CD4-positive, alpha-beta T cell treated with Interleukin-12 subunit alpha and Interleukin-12 subunit beta, for 1 hour (primary cell): ENCODE measurements at regions not wholly inside any gene's neighbourhood (a gene's known extent, or its start where the extent isn't known, plus 50 kb on each side); places are given as distances from the start of the nearest gene placed in this dataset.

Experiments
- DNase-seq: peaks from one replicate; pipeline ENCODE4 v3.0.0-alpha.2; 2020

DNA sequence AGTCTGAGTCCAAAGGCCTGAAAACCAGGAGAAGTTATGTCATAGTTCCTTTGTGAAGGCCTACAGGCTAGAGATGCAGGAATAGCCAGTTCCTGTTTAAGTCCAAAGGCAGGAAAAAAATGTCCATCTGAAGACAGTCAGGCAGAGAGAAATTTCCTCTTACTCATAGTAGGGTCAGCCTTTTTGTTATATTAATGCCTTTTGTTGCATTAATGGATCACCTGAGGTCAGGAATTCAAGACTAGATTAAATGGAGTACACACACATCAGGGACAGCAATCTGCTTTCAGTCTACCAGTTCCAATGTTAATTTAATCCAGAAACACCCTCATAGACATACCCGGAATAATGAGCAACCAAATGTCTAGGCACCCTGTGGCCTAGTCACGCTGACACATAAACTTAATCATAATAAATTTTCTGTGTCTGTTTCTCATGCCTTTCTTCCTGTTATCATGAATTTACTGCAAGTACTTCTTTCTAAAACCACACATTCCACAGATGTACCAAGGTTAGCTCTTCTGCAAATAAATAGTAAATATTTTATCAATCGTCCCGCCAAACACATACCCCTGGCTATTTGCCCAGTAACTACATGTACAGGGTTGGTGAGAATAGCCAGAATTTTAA, 703.9 kb downstream of the EFNA5 start:
- no peak for DNase-seq

DNA sequence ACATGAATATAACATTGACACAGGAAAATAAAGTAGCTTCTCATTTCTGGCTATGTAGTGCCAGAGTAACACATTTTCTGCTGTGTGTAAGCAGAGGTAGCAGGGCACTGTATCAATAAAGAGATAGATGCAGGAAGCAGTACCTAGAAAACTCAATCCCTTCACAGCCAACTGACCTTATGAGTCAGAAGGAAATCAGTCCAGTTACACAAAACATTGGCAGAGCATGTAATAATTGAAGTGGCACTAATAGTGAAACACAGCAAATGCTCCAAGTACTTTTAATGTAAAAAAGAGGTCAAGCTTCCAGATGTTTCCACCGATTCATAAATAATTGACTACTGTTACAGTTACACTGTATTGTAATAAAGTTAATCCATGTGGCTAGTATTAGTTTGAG, 706.6 kb downstream of the EFNA5 start:
- DNase-seq = no peak

DNA sequence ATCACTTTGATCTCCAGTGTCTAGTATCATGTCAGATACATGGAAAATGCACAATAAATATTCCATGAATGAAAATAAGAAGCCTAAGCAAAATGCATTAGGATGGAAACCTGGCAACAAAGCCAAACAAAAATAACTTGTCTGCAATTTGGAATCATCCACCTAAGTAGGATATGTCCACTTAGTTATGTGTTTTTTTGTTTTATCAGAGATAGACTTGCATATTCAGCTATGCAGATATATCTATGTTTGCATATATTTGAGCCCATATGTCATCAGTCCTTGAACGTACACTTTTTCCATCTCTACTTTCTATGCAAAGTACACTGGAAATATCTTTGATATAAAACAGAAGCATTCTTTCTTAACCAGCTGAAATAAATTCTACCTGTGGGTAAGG, 707.1 kb downstream of the EFNA5 start:
- DNase-seq = no peak

DNA sequence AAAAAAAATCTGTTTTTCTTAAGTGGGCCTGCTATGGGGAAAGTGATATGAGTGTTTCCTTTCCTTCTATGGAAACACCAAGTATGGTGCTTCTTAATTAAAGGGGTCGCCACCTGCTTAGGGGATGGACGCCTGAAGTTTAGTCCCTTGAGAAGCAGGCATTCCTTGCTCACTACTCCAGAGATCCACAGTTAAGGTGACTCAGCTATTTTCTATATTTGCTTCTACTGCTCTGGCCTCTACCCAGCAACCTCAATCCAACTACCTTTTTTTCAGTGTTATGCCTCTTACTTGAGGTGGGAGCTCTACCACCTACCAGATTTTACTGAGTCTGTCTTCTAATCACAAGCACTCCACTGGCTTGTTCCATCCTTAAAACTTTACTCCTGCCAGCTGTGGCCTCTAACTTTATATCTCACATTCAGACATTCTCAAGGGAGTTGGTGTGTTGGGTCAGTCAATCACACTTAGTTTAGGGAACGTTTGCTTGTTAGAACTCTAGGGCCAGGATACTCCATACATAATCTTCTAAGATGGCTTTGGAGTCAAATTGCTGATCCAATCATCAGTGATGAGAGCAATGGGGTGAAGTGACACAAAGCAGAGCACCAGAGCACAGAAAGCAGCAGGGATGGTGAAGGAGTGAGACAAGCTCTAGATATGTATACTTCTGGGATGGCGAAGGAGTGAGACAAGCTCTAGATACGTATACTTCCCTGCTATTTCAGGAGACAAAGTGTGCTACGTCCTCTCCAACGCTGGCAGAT, 708.1 kb downstream of the EFNA5 start:
- DNase-seq = no peak

DNA sequence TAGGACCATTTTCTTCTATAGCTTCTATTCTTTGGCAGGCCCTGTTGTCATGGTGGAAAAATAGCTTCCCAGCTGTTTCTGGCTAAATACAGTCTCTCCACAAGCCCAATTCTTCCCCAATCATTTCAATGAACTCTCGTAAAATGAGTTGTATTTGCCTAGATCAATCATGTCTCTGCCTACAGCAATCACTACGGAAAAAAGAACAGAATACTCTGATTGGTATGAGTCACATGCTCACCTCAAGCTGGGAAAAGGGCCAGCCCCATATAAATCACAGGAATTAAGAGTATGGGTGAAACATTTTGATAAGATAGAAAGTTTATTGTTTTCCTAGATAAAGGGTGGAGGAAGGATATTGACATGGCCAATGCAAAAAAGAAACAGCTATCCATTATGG, 711.4 kb downstream of the EFNA5 start:
- no peak for DNase-seq

DNA sequence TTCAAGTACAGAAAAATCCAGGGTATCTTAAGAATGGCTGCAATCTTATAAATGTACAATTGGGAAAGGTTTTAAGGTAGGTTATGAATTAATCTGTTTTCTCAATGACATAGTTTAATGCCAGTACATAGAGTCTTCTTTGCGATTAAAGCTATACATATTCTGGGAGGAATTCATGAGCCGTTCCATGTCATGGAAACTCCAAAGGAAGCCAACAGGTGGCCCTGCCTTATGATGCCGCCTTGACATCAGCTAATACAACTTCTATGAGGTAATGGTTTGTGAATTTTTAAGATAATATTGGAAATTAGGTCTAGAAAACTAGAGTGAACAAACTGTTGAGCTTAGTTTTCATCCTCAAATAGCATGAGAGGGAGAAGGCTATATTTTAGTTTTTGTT, 713.4 kb downstream of the EFNA5 start:
- DNase-seq = no peak

DNA sequence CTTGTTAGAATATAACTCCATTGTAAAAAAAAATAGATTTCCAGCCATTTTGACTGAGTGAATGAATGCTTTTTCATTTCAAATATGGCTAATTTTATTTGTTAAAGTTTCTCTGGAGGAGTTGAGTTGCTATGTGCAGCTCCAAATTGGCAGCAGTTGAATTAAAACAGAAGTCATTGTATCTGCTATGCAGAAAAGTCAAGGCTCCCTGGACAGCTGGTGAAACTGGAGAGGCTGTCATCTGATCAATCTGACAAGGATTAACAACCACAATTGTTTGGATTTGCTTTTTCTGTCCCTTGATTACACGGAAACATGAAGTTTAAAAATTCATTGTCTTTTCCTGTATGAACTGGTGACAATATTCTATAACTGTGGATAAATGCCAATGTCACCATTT, 713.9 kb downstream of the EFNA5 start:
- no peak for DNase-seq

DNA sequence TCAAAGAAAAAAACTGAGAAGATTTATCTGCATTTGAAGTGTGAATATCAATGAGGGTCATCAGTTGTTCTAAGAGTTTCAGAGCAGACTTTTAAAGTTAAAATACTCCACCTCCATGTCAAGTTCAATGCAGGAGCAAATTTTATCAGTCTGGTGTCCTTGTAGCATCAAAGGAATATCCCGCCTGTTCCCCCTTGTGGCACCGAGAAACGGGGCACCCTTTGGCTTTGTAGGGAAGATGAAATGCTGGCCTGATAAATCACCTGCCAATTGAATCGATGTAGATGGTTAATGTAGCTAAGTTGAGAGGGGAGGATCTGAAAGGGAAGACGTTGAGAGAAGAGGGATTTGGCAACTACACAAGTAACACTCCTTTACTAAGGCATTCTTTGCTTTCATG, 714.5 kb downstream of the EFNA5 start:
- no peak for DNase-seq

DNA sequence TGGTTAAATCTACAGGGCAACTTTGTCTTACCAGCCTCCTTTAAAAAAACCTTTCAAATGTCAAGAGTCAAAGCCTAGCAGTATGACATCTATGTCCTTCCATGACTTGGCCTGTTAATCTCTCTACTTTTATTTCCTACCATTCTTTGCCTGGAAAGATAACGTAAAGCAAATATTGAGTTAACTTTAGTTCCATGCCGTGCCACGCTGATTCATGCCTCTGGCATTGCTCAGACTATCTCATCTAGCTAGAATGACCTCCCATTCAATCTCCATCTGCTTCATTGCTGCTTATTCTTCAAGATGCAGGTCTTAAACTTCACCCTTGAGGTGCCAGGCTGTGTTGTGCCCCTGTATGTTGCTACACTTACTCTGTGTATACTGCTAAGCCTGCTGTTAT, 729.8 kb downstream of the EFNA5 start:
- no peak for DNase-seq

DNA sequence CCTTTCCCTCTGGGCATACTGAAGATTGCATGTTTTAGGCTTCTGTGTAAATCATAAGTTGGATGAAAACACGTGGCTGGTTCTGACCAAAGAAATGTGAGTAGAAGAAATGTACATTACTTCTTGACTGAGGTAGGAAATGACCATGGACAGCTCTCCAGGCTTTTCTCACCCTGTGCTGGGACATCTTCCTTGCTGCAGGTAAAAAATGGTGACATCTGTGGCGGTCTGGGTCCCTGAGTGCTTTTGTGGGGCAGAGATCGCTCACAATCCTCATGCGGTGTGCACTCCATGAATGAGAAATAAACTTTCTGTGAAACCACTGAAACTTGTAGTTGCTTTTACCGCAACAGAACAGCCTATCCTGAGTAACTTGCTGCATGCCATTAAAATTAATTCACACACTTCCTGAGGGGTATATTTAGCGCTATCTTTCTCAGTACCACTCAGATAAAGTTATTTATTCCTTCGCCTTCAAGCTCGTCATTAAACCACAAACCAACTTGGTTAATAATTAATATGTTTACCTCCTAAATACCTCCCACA, 730.4 kb downstream of the EFNA5 start:
- DNase-seq = no peak

DNA sequence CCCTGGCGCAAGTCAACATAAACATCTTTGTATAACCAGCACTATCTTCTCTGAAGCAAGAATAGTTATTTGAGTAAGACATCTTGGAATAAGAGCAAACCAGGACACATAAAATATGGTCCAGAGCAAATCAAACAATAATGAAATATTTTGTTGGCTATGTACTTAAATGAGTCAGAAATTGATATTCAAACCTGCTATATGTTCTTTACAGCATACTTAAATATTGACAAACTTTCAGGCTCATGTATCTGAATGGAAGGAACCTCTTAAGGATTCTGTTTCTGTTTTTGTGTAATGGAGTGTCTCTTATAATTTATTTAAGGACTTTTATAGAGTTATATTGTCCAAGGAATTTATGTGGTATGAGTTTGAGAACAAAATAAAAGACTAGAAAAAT, 747.3 kb downstream of the EFNA5 start:
- no peak for DNase-seq

DNA sequence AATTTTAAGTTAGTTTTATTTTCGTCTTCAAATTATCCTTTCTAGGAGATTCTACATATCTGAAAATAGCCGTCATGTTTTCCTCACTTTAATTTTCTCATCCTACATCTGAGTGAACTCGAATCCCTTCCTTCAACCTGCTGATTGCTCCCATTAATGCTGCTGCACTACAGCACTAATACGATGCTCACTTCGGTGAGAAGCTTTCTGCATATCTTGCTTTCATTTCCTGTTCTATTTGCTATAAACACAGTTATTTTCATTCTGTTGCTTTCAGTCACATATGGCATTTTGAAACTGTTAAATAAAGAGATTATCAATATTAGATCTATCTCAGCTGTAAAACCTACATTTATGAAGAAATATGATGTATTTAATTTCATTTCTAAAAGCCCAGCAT, 749.2 kb downstream of the EFNA5 start:
- no peak for DNase-seq

DNA sequence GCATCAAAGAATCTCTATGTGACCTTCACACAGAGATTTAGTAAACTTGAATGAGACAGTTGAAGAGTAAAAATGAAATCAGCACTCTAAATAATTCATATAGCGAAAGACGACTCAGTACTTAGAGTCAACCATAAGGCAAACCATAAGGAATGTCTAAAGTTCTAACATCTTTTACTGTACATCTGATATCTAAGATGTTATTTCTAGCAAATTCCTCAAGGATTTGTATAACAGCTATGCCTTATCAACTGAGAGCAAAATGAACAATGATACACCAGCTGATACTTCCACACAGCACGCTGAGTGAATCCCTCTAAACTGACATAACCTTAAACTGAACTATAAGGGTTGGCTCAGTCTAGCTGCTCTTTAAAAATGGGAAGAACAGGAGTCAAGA, 760.3 kb downstream of the EFNA5 start:
- DNase-seq = no peak

DNA sequence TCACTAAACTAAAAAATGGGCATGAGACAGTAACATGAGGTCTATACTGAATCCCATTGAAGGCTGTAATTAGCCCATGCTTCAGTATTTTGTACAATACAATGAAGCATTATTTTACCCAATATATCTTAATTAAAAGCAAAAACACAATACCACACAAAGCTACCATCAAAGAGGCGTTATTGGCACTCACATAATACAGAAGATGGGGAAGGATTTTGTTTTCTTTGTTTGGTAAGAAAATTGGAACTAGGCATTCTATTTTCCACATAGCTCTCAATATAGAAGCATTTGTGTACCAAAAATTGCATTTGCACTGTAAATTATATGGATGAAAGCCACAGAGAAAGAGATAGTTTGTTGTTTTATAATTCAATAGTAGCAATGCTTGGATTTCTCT, 761.0 kb downstream of the EFNA5 start:
- no peak for DNase-seq

DNA sequence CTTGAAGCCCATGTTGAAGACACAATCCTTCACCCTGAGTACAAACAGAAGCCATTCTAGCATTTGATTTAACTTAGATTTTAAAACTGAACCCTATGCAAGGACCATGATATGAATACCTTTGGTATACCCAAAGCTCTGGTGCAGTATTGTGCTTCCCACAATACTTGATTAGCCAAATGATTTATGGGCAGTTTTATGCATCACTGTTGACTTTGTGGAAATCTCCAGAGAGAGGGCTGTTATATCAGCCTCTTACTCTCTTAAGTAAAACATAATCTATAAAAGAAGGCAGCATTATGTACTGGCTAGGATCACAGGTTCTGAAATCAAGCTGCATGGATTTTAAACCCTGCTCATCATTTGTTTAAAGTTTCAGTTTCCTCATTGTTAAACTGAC, 762.8 kb downstream of the EFNA5 start:
- no peak for DNase-seq

DNA sequence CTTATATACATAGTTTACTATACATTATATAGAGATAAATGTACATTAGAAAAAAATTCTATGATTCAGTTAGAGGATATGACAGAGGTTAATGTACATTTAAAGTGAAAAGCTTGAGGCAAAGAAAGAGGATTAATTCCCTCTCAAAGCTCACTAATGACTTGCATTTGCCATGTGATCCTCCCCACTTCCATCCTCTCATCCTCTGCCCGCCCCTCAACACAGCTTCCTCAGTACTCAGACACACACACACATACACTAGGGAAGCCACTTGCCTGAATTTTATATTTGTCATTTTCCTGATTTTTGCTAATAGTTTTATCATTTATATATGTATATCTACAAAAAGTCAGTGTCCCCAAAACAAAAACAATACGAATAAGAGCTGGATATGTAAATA, 764.5 kb downstream of the EFNA5 start:
- no peak for DNase-seq

DNA sequence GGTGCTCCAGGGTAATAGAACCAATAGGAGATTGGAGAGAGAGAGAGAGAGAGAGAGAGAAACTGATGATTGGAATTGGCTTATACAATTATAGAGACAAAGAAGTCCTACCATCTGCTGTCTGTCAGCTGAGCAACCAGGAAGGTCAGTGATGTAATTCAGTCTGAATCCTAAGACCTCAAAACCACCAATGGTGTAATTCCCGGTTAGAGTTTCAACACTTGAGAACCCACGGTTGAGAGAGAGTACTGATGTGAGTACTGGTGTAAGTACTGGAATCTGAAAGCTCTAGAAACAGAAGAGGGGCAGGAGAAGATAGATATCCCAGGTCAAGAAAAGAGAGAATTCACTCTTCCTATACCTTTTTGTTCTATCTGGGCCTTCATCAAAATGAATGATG, 775.8 kb downstream of the EFNA5 start:
- no peak for DNase-seq

DNA sequence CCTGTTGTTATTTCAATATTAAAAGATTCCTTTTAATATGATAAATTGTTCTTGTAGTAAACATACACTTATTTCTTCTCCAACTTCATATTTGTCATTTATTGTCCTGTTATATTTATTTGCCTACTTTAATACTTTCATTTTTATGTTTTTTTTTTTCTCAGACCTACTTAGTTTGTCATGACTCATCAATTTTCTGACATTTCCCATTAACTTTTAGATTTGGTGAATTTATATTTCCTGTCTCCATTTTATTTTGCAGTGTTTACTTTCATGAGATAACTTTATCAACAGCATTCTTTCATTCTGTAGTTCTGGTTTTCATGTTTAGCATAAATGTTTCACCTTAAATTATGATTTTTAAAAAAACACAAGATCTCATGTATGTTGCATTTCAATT, 788.7 kb downstream of the EFNA5 start:
- no peak for DNase-seq

DNA sequence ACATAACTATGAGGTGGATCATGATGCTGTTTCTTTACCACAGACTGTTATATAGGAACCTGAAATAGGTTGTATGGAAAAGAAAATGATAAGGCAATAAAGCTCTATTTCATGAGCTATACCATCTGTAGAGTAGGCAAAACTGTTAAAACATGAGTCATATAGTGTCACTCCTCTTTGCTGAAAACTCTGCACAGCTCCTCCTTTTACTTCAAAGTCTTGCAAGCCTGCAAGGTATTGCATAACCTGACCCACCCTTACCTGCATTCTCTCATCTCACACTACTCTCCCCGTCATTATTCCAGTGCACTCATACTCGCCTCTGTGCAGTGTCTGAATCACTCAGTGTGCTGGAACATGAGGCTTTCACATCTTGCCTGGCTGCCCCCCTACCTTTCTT, 790.1 kb downstream of the EFNA5 start:
- no peak for DNase-seq

DNA sequence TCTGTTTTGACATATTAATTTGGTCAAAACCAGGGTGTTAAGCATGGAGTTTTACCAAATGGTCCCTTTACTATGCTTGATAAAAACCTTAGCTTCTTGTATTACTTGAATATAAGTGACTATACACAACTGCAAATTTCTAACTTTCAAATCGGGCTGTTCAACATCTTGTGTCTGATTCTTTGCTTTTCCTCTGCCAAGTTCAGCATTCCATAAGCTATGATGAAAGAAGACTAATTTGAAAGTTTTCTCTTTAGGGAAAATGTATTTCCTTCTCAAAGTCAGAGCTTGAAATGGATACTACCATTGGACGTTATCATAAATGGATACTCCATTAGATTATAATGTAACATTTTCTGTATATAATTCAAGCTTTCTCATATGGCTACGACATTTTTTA, 792.9 kb downstream of the EFNA5 start:
- DNase-seq = no peak

DNA sequence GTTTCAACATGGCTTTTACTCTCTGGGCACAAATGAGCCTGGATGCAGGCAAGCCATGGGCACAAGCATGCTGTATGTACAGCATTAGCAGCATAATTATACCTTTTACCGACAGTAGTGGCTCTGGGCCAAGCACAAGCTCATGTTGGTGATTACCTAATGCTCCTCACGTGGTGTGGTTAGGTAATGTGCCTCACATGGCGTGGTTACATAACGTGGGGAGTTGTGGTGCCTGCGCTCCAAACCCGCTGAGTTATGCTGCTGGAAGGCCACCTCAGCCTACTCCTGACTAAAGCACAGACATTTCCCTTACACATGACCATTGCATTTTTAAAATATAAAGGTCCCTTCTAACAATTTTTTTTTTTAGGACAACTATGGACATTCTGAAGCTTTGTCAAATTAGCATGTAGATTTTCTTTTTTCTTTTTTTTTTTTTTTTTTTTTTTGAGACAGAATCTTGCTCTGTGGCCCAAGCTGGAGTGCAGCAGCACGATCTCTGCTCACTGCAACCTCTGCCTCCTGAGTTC, 794.0 kb downstream of the EFNA5 start:
- no peak for DNase-seq

DNA sequence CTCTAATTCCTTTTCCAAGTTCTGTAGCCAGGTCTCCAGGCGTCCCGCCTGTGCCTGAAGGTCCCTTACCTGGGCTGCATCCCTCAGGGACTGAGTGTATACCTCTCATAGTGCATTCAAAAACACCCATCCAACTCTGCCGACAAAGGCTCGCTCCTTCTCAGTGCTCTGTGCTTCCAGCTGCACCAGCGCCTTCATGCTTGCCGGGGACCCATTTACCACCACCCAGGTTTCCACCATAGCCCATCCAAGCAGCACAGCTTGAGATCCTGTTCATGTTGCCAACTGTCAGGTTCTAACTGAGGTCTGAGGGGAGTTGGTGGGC, 794.5 kb downstream of the EFNA5 start:
- DNase-seq = no peak

DNA sequence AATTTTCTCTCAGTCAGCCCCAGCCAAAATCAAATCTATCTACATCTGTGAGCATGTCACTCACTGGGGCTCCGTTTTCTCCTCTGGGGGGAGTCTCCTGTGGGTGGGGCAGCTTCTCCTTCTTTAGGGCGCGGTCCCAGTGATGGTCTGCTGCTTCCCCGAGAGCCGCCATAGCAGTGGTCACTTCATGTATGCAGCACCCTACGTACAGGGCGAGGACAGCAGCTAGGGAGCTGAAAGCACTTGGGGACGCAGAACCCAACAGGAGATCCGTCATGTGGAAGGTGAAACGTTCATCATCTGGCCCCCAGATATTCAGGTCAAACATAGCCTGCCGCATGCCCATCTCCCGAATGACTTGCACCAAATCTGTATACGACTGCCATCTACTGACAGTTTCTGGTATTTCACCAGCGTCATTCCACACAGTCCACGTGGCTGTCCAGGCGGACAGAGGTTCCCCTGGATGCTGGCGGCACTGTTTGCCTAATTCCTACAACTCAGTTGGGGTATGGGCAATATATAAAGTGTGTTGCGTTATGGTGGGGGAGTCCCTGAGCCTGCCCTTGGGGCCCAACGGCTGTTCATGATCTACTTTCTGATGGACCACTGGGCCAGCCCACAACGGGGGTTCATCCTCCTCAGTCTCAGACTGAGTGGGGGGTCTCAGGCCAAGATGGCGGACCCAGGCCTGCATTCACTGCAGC, 795.0 kb downstream of the EFNA5 start:
- DNase-seq = no peak

DNA sequence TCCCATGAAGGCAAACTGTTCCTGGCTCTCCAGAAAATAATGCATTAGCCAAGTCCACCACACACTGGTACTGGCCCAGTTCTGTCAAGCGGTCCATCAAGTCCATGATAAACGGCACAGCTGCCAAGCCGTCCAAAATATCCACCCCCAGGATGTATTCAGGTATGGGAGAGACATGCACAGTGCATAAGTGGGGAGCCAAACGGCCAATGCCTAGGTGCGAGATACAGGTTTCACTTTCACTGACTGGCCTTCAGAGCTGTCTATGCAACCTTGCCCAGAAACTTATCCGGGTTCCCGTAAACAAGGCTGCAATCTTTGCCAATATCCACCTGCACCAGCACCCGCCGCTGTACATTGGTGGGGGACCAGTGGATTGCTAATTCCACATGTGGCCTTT, 795.8 kb downstream of the EFNA5 start:
- DNase-seq = no peak
